DOHH2 (cell line): ENCODE measurements at regions not wholly inside any gene's neighbourhood (a gene's known extent, or its start where the extent isn't known, plus 50 kb on each side); places are given as distances from the start of the nearest gene placed in this dataset.

ENCODE experiments used
- H3F3A ChIP-seq: fragments of 200-600 bp; sonication (generic), shearing (Covaris generic); 2 replicates; pipeline ENCODE4 v1.6.0; 2016; ENCODE audit warnings: antibody characterized with exemption, mild to moderate bottlenecking; ENCODE audit not compliant: control insufficient read depth, insufficient read depth
- H3K27ac ChIP-seq: fragments of 200-600 bp; sonication (generic); 2 replicates; pipeline ENCODE4 v1.5.1; 2014; ENCODE audit warnings: low read depth, mild to moderate bottlenecking, low read length, moderate library complexity
- H3K27me3 ChIP-seq: fragments of 200-600 bp; sonication (generic); 2 replicates; pipeline ENCODE4 v1.6.1; 2014; ENCODE audit warnings: mild to moderate bottlenecking, low read length, mixed read lengths; ENCODE audit not compliant: control insufficient read depth
- H3K36me3 ChIP-seq: fragments of 200-600 bp; sonication (generic); 2 replicates; pipeline ENCODE4 v1.6.1; 2014; ENCODE audit warnings: mild to moderate bottlenecking, low read length, moderate library complexity, mixed read lengths; ENCODE audit not compliant: control insufficient read depth
- H3K4me1 ChIP-seq: fragments of 200-600 bp; sonication (generic); 2 replicates; pipeline ENCODE4 v1.6.1; 2014; ENCODE audit warnings: mild to moderate bottlenecking, low read length, mixed read lengths; ENCODE audit not compliant: control insufficient read depth
- H3K4me2 ChIP-seq: fragments of 200-600 bp; sonication (generic); 2 replicates; pipeline ENCODE4 v1.6.0; 2014; ENCODE audit warnings: mild to moderate bottlenecking, low read length, moderate library complexity
- H3K4me3 ChIP-seq: fragments of 200-600 bp; sonication (generic); 2 replicates; pipeline ENCODE4 v1.5.1; 2014; ENCODE audit warnings: mild to moderate bottlenecking, low read length, mixed read lengths
- H3K79me2 ChIP-seq: fragments of 200-600 bp; sonication (generic); 2 replicates; pipeline ENCODE4 v1.6.1; 2014; ENCODE audit warnings: mild to moderate bottlenecking, low read length, mixed read lengths; ENCODE audit not compliant: control insufficient read depth
- H3K9me2 ChIP-seq: fragments of 200-600 bp; sonication (generic); replicated peaks from 2 replicates; pipeline ENCODE4 v1.6.1; 2014; ENCODE audit warnings: mild to moderate bottlenecking, low read length, mixed read lengths; ENCODE audit not compliant: control insufficient read depth
- H3K9me3 ChIP-seq: fragments of 200-600 bp; sonication (generic); 2 replicates; pipeline ENCODE4 v1.6.1; 2014; ENCODE audit warnings: antibody characterized with exemption, low read length, mixed read lengths; ENCODE audit not compliant: control insufficient read depth, insufficient read depth
- H4K20me1 ChIP-seq: fragments of 200-600 bp; sonication (generic); 2 replicates; pipeline ENCODE4 v1.6.0; 2014; ENCODE audit warnings: low read depth, mild to moderate bottlenecking, antibody characterized with exemption, low read length, moderate library complexity; ENCODE audit not compliant: control insufficient read depth, insufficient read depth
- CTCF ChIP-seq: fragments of 200-600 bp; sonication (generic); IDR thresholded peaks from one replicate; pipeline ENCODE4 v1.5.1; 2014; ENCODE audit warnings: antibody characterized with exemption, mild to moderate bottlenecking, low read depth, low read length; ENCODE audit not compliant: poor library complexity, severe bottlenecking
- EZH2phosphoT487 ChIP-seq: fragments of 200-600 bp; sonication (generic); IDR thresholded peaks from 2 replicates; pipeline ENCODE4 v1.6.1; 2017; ENCODE audit warnings: borderline replicate concordance, mild to moderate bottlenecking, antibody characterized with exemption, low read length, moderate library complexity, mixed read lengths

- TF ChIP-seq CTCF: no peak
- no peak for TF ChIP-seq EZH2phosphoT487
- H3K4me1 ChIP-seq: no peaks in the 10 kb centered on the region
- H3F3A ChIP-seq: no peaks in the 10 kb centered on the region
- H3K27me3 ChIP-seq: no peaks in the 10 kb centered on the region
- H3K4me2 ChIP-seq: no peak overlapping the region
- H3K9me3 ChIP-seq: no peaks in the 10 kb centered on the region
- no peak overlapping the region for H3K27ac ChIP-seq
- no peaks in the 10 kb centered on the region for H3K9me2 ChIP-seq
- H3K79me2 ChIP-seq: no peaks in the 10 kb centered on the region
- H4K20me1 ChIP-seq: no peaks in the 10 kb centered on the region
- no peak overlapping the region for H3K4me3 ChIP-seq
- no peaks in the 10 kb centered on the region for H3K36me3 ChIP-seq
These were observed 186.3 kb upstream of the TMEFF2 start for GRCh38 chr2:192381082-192381481.

GRCh38 chr2:192379736-192380135 is 185.0 kb upstream of the TMEFF2 start:
- H3K36me3 ChIP-seq: no peaks in the 10 kb centered on the region
- no peaks in the 10 kb centered on the region for H3K79me2 ChIP-seq
- no peak for TF ChIP-seq EZH2phosphoT487
- no peak for TF ChIP-seq CTCF
- no peak overlapping the region for H3K27ac ChIP-seq
- no peaks in the 10 kb centered on the region for H4K20me1 ChIP-seq
- H3K9me2 ChIP-seq: no peaks in the 10 kb centered on the region
- no peaks in the 10 kb centered on the region for H3K9me3 ChIP-seq
- H3F3A ChIP-seq: no peaks in the 10 kb centered on the region
- no peaks in the 10 kb centered on the region for H3K27me3 ChIP-seq
- no peaks in the 10 kb centered on the region for H3K4me1 ChIP-seq
- no peak overlapping the region for H3K4me2 ChIP-seq
- H3K4me3 ChIP-seq: no peak overlapping the region

- H3K36me3 ChIP-seq: no peaks in the 10 kb centered on the region
- no peaks in the 10 kb centered on the region for H3F3A ChIP-seq
- TF ChIP-seq CTCF (no peak), EZH2phosphoT487 (no peak)
- no peaks in the 10 kb centered on the region for H3K9me2 ChIP-seq
- H4K20me1 ChIP-seq: no peaks in the 10 kb centered on the region
- no peak overlapping the region for H3K4me3 ChIP-seq
- no peaks in the 10 kb centered on the region for H3K4me1 ChIP-seq
- no peaks in the 10 kb centered on the region for H3K27me3 ChIP-seq
- H3K4me2 ChIP-seq: no peak overlapping the region
- H3K27ac ChIP-seq: no peak overlapping the region
- no peaks in the 10 kb centered on the region for H3K9me3 ChIP-seq
- no peaks in the 10 kb centered on the region for H3K79me2 ChIP-seq
These were observed 182.4 kb upstream of the TMEFF2 start for GRCh38 chr2:192377173-192377572.

GRCh38 chr2:192373754-192374153 is 179.0 kb upstream of the TMEFF2 start:
- TF ChIP-seq EZH2phosphoT487 (no peak), CTCF (no peak)
- no peaks in the 10 kb centered on the region for H3F3A ChIP-seq
- no peaks in the 10 kb centered on the region for H3K4me1 ChIP-seq
- no peaks in the 10 kb centered on the region for H3K79me2 ChIP-seq
- H4K20me1 ChIP-seq: no peaks in the 10 kb centered on the region
- no peaks in the 10 kb centered on the region for H3K36me3 ChIP-seq
- no peak overlapping the region for H3K4me3 ChIP-seq
- no peaks in the 10 kb centered on the region for H3K9me2 ChIP-seq
- H3K9me3 ChIP-seq: no peaks in the 10 kb centered on the region
- H3K27ac ChIP-seq: no peak overlapping the region
- H3K27me3 ChIP-seq: no peaks in the 10 kb centered on the region
- H3K4me2 ChIP-seq: no peak overlapping the region
